NCI-H2029 (cell line): ENCODE measurements at regions not wholly inside any gene's neighbourhood (a gene's known extent, or its start where the extent isn't known, plus 50 kb on each side); places are given as distances from the start of the nearest gene placed in this dataset.
A peak's percentile ranks its signal among the peaks of the same experiment; 100 is the strongest.

Experiments
- DNase-seq: peaks from one replicate; lab custom pipeline; 2025; lab: John Stamatoyannopoulos, UW

DNA sequence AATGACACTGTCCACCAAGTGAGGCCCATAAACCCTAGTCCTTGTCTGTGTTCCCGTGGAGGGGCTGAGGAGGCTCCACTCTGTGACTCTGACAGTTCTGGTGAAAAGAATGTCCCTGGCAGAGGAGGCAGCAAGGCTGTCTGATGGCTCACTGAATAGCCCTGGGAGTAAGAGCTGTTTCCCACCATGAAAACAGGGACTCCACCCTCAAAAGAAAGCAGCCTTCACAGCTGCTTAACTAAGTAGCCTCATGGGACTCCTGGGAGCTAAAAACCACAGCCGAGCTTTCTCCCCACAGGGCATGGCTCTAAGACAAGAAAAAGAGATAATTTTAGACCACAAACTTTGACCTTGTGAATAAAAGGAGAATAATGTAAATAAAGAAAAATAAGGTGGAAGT lies 135.1 kb upstream of the FRY start:
- no peak for DNase-seq

DNA sequence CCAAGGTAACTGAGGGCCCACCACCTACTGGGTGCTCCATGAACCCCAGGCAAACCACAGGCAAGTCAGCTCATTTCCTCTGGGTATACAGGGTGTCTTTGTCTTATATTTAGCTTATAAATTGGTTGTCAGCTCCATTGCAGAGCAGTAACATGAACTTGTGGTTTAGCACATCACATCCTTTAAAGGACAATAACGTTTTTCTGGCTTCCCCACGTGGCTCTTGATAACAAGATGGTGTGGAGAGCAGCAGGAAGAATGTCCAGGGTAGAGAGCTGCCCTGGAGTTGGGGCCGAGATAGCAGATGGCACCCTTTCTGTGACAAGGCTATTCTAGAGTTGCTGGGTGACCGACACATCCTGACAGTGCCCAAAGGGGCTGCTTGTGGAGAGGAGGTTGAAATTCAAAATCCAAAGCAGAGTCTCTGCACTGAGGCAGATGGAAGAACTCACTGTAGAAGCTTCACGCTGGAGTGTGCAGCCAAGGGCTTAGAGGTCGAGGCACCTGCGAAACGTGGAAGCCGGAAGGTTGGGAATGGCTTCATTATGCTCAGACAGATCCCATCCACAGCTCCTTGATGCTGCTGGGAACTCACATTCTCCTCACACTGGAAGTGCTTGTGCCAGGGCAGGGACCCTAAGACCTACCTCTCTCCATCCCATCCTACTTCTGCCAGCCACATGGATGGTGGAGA lies 133.0 kb upstream of the FRY start:
- no peak for DNase-seq

DNA sequence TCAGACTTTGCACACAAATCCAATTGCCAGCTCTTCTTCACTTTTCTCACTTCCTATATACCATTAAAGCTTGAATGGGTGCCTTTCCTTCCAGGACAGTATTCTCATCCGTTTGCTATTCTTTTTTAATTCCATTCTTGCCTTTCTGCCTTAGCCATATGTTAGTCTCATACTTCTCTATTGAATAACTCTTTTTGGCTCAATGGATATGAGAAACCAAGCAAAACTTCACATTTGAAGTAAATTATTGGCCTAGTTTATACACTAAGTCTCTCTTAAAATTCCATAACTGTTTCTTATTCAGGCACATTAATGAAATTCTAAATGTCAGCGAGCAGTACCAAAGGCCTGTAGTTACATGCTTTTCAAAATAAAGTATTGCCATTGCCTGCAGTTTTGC lies 129.6 kb upstream of the FRY start:
- DNase-seq = no peak

DNA sequence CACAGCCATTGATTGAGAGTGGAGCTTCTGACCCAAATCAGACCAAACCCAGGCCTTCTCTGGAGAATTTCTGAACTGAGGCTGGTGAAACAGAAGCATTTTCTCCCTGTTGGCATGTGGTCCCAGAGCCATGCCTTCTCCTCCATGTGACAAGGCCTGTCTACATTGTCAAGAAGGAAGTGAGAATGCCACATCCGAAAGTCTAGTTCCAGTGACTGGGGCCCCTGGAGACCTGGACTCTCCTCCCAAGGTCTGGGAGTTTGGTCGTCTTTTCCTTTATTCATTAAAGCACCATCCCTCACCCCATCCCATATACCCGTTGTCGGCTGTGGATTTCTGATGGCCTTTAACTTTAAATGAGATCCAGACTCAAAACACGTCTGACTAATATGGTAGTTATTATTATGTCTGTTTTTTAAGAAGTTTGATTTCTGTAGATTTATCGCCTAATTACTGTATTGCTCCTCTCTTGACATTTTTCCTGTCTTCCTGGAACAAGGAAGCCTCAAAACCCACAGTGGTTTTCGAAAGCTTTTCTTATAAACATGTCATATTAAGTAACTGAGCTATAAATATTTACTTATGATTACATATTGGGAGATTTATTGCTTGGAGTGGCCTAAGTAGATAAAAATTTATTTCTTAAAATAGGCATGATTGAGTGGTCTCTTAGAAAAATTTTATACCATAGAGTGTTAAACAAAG lies 128.3 kb upstream of the FRY start:
- no peak for DNase-seq

DNA sequence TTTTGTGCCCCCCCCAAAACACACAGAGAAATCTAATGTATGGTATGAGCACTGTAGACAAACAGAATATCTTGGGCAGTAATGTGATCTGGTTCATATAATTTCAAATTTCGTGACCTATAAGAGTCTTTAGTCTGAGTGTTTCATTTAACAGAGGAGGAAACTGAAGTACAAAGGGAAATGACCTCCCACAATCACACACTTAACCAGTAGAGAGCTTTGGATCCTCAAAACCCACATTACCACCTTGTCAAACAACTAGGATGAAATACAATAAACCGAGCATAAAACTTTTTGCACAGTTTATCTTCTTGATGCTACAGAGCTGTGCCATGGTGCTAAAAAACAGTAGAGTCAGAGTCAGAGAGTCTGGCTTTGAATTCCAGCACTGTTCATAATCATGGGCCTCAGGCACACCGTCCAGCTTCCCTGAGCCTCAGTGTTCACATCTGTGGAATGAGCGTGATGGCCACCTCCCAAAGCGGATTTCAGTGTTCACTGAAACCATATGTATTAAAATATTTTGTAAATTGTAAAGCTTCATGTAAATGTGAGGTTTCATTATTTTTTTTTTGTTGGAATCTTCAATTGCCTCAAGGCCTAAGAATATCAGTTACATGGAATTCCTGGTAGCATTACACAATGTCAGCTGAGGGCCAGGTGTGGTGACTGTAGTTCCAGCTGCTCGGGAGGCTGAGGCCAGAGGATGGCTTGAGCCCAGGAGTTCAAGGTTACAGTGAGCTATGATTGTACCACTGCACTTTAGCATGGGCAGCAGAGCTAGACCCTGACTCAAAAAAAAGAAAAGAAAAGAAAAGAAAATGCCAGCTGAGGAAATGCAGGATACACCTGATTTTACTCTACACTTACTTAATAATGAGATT lies 126.4 kb upstream of the FRY start:
- DNase-seq = no peak

DNA sequence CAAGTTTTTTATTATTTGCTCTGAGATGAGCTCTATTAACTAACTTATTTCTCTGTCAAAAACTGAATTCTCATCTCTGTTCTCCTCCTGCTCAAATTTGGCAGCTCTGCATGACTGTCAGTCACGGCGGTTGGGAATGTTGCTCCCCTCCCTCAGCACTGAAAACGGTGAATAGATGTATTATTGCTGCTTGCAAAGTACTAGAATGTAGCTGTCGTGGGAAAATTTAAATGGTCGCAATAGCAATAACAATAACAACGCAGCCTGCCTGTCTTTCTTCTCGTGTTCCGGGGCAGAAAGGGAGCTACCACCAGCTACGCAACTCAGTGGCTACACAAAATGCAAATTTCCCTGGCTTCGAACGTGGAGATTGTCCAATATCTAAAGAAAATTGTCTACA lies 125.6 kb upstream of the FRY start:
- no peak for DNase-seq

DNA sequence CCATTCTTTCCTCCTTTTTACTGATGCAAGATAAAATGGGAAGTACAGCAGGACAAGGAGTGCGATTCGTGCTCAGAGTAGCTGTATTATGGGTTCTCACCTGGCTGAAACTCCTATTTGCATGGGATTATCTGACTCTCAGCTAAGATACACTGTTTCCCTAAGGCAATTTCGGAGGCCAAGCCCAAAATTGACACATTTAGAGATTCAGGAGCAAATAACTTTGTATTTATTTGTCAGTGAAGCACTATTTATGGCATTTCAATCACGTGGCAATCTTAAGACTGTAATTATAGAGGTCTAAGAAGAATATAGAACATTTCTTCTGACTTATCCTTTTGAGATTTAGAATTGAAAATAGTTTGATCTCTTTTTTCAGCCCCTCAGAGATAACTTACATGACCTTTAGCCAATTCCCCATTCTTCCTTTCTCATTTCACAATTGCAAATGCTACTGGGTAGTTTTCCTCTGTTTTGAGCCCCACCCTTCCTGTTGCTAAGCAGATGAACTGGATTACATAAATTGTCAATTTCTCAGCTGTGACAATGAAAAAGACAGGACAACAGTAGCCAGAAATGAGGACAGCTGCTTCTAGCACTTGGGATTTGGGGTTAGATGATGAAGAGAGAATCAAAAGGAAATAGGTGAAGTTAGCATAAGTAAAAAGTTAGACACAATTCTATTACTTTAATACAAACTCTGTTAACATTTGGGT lies 122.7 kb upstream of the FRY start:
- no peak for DNase-seq

DNA sequence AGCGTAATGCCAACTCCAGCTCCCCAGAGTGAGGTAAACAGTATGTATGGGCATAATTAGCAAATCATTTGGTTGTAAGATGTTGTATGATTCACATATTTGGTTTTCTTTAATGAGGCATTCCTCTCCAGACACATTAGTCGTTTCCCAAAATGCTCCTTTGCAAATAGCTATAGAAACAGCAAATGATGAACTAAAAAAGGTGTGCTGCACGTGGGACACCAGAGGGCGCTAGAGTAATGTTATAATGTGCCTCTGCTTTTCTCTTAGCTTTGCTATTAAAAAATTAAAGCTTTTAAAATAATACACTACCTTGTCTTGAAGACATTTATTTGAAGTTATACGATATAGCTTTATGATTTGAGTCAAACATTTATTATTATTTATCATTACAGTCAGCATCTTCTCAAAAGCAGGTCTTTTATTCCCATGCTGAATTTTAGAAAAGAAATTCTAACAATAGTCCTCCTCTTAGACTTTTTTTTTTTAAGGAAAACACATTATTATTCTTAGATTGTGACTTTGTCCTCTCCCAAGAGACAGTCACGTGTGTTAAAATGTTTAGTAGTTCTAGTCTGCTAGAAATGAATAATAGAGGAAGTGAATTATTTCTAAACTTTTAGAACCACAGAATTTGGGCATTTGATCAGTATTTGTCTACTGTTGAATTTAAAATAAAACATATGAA lies 121.6 kb upstream of the FRY start:
- peak; percentile 14 for DNase-seq

DNA sequence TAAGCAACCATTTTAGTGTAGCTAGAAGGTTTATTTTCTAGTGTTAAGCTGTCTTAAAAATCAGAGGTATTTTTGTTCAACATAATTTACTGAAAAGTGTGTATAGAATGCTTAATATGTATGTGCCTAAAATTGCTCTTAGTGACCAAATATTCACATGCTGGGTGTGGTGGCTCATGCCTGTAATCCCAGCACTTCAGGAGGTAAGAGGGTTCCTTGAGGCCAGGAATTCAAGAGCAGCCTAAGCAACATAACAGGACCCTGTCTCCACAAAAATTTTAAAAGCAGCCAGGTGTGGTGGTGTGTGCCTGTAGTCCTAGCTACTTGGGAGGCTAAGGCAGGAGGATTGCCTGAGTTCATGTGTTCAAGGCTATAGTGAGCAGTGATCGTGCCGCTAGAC lies 120.9 kb upstream of the FRY start:
- no peak for DNase-seq

DNA sequence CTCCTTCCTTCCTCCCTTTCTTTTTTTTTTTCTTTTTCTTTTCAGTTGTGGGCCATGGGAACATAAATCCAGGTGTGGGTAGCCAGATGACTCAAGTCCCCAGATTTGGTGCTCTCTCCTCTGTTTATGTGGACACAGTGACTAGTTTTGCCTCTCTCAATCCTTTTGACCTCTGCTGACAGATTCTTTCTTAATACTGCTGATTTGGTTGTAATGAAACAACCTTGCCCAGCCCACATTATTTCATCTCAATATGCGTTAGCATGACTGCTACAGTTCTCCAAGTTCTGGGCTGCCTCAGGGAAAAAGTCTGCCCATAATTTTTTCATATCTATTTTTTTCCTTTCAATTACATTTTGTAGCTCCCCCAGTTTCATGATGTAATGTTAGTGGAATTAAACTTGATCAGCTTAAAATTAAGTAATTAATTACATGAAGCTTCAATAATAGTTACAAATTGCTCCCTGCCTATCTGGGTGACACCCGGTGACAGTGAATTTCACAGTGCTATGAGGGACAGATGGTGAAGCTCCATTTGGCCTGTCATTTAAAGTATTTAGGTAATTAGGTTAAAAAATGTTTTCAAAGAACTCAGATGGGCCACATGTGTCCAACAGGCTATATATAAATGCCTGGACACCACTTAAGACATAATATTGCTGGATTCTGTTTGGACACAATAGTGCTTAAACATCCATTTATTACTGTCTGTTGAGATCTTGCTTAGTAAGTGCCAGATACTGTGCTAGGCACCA lies 118.8 kb upstream of the FRY start:
- DNase-seq = no peak

DNA sequence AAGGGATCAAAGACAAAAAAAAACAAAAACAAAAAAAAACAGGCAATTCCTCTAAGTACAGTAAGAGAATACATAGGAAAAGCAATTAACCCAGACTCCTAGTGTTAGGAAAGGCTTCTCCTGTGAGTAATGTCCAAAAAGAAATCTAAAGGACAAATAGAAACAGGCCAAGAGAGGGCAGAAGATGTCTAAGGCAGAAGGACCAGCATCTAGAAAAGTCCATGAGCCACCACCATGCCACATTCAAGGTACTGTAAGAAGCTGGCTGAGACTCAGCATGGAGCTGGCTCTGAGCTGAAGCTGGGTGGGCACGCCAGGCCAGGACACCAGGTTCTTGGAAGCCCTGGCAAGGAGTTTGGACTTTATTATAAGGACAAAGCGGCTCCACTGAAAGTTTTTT lies 118.1 kb upstream of the FRY start:
- DNase-seq = no peak

DNA sequence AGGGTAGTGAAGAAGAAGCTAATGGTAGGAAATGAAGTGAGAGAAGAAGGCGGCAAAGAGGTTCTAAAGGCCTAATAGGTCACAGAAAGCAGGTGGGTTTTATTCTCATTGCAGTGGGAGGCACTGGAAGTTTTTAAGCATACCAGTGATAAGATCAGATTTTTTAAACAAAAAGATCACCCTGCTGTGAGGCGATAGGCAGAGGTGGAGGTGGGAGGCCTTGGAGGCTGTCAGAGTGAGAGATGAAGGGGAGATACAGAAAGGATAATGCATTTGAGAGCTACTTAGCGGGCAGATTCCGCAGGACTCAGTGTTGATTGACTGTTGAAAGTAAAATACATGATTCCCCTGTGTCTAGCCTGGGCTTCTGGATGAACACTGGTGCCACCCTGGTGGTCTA lies 116.7 kb upstream of the FRY start:
- no peak for DNase-seq

DNA sequence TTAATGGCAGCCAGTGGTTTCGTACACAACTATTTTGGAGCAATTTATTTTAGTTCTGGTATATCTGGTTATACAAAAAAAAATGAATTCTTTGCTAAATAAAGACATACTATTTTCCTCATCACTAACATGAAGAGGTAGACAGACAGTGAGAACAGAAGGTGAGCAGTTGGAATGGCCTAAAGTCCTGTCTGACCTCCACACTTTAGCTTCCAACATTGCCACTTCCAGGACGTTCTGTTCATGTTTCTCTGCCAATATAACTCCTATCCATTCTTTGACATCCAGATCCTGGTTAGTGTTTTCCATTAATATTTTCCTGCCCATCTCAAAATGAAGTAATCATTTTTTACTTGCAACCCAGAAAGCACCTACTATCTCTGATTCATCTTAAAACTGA lies 112.9 kb upstream of the FRY start:
- no peak for DNase-seq

DNA sequence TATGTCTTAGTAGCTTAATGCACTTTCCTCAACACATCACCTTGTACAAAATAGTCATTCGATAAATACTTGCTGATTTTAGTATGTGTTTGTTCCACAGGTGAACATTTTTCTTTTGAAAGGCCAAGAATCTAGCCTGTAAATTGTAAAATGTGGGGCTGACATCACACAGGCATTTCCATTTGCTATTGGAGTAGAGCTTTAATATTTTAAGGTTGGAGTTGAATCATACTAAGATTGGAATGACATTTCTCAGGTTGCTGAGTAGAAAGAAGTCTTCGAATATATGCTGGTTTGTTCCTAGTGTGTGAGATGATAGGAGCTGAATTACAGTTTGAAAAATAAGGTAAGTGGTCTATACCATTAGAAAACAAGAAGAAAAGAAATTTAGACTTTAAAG lies 112.3 kb upstream of the FRY start:
- no peak for DNase-seq

DNA sequence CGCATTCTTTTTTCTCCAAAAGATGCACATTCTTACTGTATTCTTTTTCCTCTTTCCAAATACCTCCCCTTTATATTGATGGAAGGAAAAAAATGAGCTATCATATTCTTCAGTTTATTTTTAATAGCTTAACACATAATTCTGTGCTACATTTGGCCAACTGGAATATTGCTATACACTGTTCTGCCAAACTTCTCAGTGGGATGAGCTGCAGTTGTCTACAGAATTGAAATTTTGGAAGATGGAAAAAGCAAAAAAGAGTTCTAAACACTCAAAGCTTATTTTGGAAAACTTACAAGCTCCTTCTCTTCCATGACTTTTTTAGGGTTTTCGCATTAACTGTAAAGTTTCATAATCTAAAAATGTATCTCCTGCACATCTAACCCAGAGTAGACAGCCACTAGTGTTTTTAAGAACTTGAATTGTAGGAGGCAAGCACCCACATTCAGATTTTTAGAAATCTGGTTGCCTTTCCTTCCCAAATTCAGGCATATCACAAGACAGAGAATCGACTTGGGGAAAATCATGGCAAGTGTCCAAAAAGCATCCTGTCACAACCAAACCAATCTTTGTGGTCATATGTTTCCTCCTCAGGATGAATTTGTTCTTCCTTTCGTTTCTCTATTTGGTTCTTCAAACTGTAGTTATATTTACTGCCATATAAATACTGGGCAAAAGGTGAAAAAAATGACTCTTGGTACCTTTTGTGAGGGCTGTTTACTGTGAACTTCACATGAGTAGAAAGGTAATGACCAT lies 111.4 kb upstream of the FRY start:
- DNase-seq = no peak

DNA sequence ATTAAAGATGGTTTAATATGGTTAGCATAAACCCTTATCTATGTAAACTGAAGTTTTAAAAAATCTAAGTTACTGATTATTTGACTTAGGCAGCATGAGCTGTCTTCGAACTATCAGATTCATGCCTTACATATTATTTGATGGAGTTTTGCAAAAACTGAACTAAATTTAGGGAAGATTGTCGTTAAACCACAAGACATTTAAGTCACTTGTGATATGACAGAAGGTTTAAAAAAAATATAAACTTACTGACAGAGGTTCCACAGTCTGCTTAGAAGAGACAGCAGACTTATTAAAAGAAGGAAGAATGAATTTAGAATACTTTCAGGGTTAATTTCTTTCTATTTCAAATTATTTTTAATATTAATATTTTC lies 110.9 kb upstream of the FRY start:
- DNase-seq = no peak

DNA sequence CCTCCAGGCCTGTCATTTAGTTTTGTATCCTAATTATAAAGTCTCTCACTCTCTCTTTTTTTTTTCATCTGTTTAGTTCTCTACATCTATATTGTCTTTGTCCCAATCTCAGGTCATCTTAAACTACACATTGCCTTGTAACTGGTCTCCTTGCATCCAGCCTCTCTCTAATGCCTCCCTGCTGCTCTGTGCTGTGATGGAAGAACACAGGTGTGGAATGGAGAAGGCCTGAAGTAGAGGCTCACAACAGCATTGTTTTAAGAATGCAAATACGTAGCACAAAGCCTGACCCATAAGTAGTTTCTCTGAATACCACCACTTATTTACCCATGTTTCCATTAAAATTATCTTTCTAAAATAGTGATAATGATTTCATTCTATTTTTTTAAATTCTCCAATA lies 108.8 kb upstream of the FRY start:
- DNase-seq = no peak

DNA sequence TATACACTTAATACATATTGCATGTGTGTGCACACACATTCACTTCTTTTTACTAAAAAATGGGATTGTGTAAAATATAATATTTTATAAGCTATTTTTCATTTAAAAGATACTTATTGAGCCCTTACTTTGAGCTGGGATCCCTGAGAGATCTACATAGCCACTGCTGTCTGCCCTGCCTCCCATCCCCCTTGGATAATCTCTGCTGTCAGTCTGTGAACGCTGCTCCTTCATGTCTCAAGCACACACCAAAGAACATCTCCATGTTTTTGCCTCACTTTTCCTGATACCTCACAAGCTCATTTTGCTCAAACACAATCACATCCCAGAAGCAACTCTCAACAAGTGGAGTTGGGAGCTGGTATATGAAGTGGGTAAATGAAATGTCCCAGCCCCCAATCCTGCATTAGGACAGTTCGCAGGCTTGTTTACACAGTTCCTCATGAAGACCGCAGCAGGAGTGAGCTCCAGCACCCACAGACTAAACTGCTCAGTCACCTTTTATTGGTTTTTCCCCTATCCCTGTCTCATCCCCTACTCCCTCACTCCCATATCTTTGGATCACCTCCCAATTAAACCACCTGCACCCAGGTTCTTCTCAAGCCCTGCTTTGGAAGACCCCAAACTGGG lies 108.3 kb upstream of the FRY start:
- DNase-seq = no peak

DNA sequence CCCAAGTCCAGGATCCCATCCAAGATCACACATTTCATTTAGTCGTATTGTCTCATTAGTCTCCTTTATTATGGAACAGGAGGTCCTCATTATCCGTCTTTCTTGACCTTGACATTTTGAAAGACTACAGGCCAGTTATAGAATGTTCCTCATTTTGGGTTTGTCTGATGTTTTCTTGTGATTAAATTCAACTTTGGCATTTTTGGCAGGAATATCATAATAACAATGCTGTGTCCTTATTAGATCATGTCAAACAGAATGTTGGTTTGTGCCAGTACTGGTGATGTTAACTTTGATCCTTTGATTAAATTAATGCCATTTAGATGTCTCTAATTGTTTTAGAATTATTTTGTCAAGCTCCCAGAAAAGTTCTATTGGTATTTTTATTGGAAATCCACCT lies 106.5 kb upstream of the FRY start:
- DNase-seq = no peak

DNA sequence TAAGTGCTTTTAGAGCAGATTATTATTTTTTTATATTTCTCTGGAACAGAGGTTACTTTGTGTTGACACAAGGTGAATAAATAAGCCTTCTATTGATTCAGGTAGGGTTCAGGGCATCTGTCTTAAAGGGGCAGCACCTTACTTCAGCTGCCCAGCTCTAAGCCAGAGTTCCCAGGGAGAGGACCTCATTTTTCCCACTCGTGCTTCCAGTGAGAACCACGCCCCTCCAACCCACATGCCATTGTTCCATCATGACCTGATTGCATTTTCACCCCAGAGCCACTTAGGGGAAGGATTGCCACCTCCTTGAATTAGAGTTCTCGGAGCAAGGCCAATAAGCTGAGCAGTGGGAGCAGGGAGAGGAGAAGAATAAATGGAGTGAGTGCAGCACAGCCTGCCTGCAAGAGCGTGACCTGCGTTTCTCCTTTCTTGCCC lies 104.3 kb upstream of the FRY start:
- DNase-seq = peak; percentile 70
